GM12878 (cell line): ENCODE measurements at regions not wholly inside any gene's neighbourhood (a gene's known extent, or its start where the extent isn't known, plus 50 kb on each side); places are given as distances from the start of the nearest gene placed in this dataset.

Experiments used
- ATAC-seq: fragments of 200-7000 bp; cut with Tn5 transposase; 3 replicates; pipeline ENCODE4 v1.9.1; 2020; ENCODE audit warnings: mild to moderate bottlenecking, moderate library complexity
- BruUV-seq: library from RNA; stranded (reverse); fragments of 400-500 nt; replicated peaks from 2 replicates; lab custom pipeline; 2021; lab: Mats Ljungman, UMichigan
- CTCF ChIA-PET: fragments of 300-600 bp; sonication (Branson Sonifier 250); formaldehyde crosslinking; extraction: SDS; loops from one replicate; lab custom pipeline; 2021; ENCODE audit warnings: inconsistent platforms; lab: Yijun Ruan, JAX
- POLR2A ChIA-PET: fragments of 350-600 bp; formaldehyde crosslinking; extraction: SDS; loops from one replicate; lab custom pipeline; 2021; ENCODE audit warnings: inconsistent platforms; lab: Charles Lee
- RAD21 ChIA-PET: fragments of 300-600 bp; sonication (Branson Sonifier 250); formaldehyde crosslinking; loops from one replicate; lab custom pipeline; 2023; ENCODE audit warnings: antibody characterized with exemption; ENCODE audit not compliant: unreplicated experiment; lab: Charles Lee
- SMC1A ChIA-PET: fragments of 300-600 bp; sonication (Branson Sonifier 250); formaldehyde crosslinking; loops from one replicate; lab custom pipeline; 2023; ENCODE audit not compliant: unreplicated experiment, uncharacterized antibody; lab: Charles Lee
- DNase-seq: peaks from one replicate; pipeline ENCODE4 v3.0.0-alpha.2; 2011; ENCODE audit warnings: low read depth, low spot score
- FAIRE-seq: peaks from 3 replicates; lab custom pipeline; 2011; peaks lifted over from hg19 to GRCh38; lab: Jason Lieb, UNC
- H2AFZ ChIP-seq: 2 replicates; pipeline ENCODE4 v1.6.0; 2011; ENCODE audit warnings: low read depth, low read length, control low read depth; ENCODE audit not compliant: control insufficient read depth
- H3K27ac ChIP-seq: 2 replicates; pipeline ENCODE4 v1.5.1; 2011; ENCODE audit warnings: control low read depth; ENCODE audit not compliant: control insufficient read depth, insufficient read depth
- H3K27me3 ChIP-seq, 2 experiments: replicated peaks in 1 of 2; 2 replicates each; pipeline versions ENCODE4 v1.6.0 to v1.6.1; 2011; ENCODE audit warnings: low read length in 1 of 2; ENCODE audit not compliant: control insufficient read depth in 2 of 2, insufficient read depth in 2 of 2
- H3K36me3 ChIP-seq, 2 experiments: 2 replicates each; pipeline ENCODE4 v1.5.1; 2011; ENCODE audit warnings: low read length in 1 of 2; ENCODE audit not compliant: control insufficient read depth in 2 of 2, insufficient read depth in 2 of 2
- H3K4me1 ChIP-seq: 2 replicates; pipeline ENCODE4 v1.6.1; 2011; ENCODE audit warnings: mild to moderate bottlenecking, low read length, moderate library complexity, mixed read lengths; ENCODE audit not compliant: control insufficient read depth, insufficient read depth
- H3K4me2 ChIP-seq: 2 replicates; pipeline ENCODE4 v1.6.0; 2011; ENCODE audit warnings: control low read depth; ENCODE audit not compliant: control insufficient read depth, insufficient read depth
- H3K4me3 ChIP-seq: fragments of 200-600 bp; sonication (generic); 2 replicates; pipeline ENCODE4 v1.5.1; 2016
- H3K79me2 ChIP-seq: 2 replicates; pipeline ENCODE4 v1.6.0; 2011; ENCODE audit warnings: low read length; ENCODE audit not compliant: control insufficient read depth, insufficient read depth
- H3K9ac ChIP-seq: 2 replicates; pipeline ENCODE4 v1.8.0; 2011; ENCODE audit warnings: low read length, control low read depth, mixed read lengths; ENCODE audit not compliant: control insufficient read depth, insufficient read depth
- H3K9me3 ChIP-seq: replicated peaks from 3 replicates; pipeline ENCODE4 v1.5.1; 2011; ENCODE audit warnings: mild to moderate bottlenecking, low read length; ENCODE audit not compliant: control insufficient read depth, insufficient read depth
- H4K20me1 ChIP-seq: 2 replicates; pipeline ENCODE4 v1.6.0; 2011; ENCODE audit not compliant: control insufficient read depth, insufficient read depth
- BHLHE40 ChIP-seq, 2 experiments: fragments of 450-650 bp in 1 of 2; IDR thresholded peaks; 2 replicates each; pipeline ENCODE4 v1.6.1; 2011 to 2017; ENCODE audit warnings: low read depth in 2 of 2, borderline replicate concordance in 1 of 2, improper control_type of control experiment in 1 of 2, low read length in 1 of 2, mild to moderate bottlenecking in 1 of 2
- CBFB ChIP-seq: IDR thresholded peaks from 2 replicates; pipeline ENCODE4 v1.6.1; 2016; ENCODE audit warnings: antibody characterized with exemption, low read depth
- CUX1 ChIP-seq: IDR thresholded peaks from 2 replicates; pipeline ENCODE4 v1.6.1; 2012; ENCODE audit warnings: improper control_type of control experiment, low read depth, low read length; ENCODE audit not compliant: insufficient replicate concordance
- GABPA ChIP-seq: IDR thresholded peaks from 2 replicates; pipeline ENCODE4 v1.6.1; 2014; ENCODE audit warnings: antibody characterized with exemption, low read depth, mild to moderate bottlenecking, inconsistent platforms
- MYB ChIP-seq: fragments of 150-350 bp; IDR thresholded peaks from 2 replicates; pipeline ENCODE4 v1.6.1; 2014; ENCODE audit warnings: mild to moderate bottlenecking, low read depth, low read length, borderline replicate concordance
- NRF1 ChIP-seq: conservative IDR thresholded peaks from 2 replicates; pipeline ENCODE4 v1.6.1; 2011; ENCODE audit warnings: mild to moderate bottlenecking, low read depth, low read length, improper control_type of control experiment
- POLR2AphosphoS5 ChIP-seq: IDR thresholded peaks from 2 replicates; pipeline ENCODE4 v1.6.1; 2011; ENCODE audit warnings: mild to moderate bottlenecking, low read length, inconsistent platforms
- REST ChIP-seq: IDR thresholded peaks from 2 replicates; pipeline ENCODE4 v1.6.1; 2012; ENCODE audit warnings: mild to moderate bottlenecking, low read depth, low read length
- SRF ChIP-seq, 2 experiments: IDR thresholded peaks; 2 replicates each; pipeline ENCODE4 v1.6.1; 2011; ENCODE audit warnings: low read depth in 2 of 2, low read length in 2 of 2, mild to moderate bottlenecking in 1 of 2, moderate library complexity in 1 of 2
- TCF7 ChIP-seq: IDR thresholded peaks from 2 replicates; pipeline ENCODE4 v1.6.1; 2014; ENCODE audit warnings: antibody characterized with exemption, borderline replicate concordance
- WGBS: methylation state at CpG from one replicate; pipeline ENCODE4 v1.1.6; 2016; ENCODE audit warnings: low lambda C conversion rate; ENCODE audit not compliant: insufficient replicate concordance, insufficient coverage; ENCODE audit errors: missing lambda C conversion rate; 5-methylcytosine and 5-hydroxymethylcytosine counted together
- in situ Hi-C: fragments of 300-500 bp; cut with MboI; formaldehyde crosslinking; loops from 9 replicates; pipeline ENCODE4 v1.14.3; 2018; ENCODE audit warnings: mixed read lengths
- intact Hi-C: fragments of 100-400 bp; cut with micrococcal nuclease; formaldehyde crosslinking; loops from one replicate; pipeline ENCODE4 v1.14.2; 2022; ENCODE audit not compliant: unreplicated experiment
- TF ChIP-seq, protein P1 (sequence below): fragments of 450-650 bp; formaldehyde crosslinking; IDR thresholded peaks from 2 replicates; pipeline ENCODE4 v1.4.0; 2020; ENCODE audit warnings: mild to moderate bottlenecking, moderate library complexity

DNA sequence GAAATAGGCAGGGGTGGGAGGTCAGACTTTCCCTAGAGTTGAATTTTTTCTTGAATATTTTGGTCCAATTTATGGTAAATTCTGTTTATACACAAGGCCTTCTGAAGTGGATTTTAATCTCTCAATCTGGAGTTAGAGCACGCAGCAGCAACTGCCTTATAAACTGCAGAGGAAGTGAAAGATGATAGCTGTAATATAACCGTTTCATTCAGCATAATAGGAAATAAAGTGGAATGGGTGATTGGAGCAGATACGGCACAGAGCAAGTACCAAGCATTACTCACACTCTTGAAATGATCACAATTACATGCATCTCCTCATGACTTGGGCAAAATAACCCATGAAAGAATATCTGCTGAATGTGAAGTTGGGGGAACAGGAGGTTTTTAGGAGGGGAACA is 106.8 kb downstream of the ARRDC4 start (continued):
- TF ChIP-seq REST, result no peak

GRCh38 chr15:98069256-98069655 is 108.8 kb downstream of the ARRDC4 start:
- intact Hi-C loops (no loop called here), in situ Hi-C loops (no loop called here)
- Histone ChIP-seq H3K4me3 (no peak overlapping the region), H3K9me3 (no peaks in the 10 kb centered on the region), H3K27me3 (no peaks in the 10 kb centered on the region), H3K36me3 (no peaks in the 10 kb centered on the region), H3K4me2 (no peak overlapping the region), H3K79me2 (no peaks in the 10 kb centered on the region), H3K4me1 (no peaks in the 10 kb centered on the region), H3K9ac (no peak overlapping the region), H4K20me1 (no peaks in the 10 kb centered on the region), H3K27ac (no peak overlapping the region), H2AFZ (no peak overlapping the region)
- ATAC-seq (no peak), FAIRE-seq (no peak), DNase-seq (no peak)
- ChIA-PET POLR2A (no interaction called here), SMC1A (no interaction called here), RAD21 (no interaction called here), CTCF (no interaction called here)
- BruUV-seq, result no TSS peak
- 3% methylated on average over 4 of the region's 4 CpGs for WGBS
- TF ChIP-seq POLR2AphosphoS5 (no peak), GABPA (no peak), CUX1 (no peak), BHLHE40 (IDR thresholded peaks at IDR 0.05; ENCODE audit: borderline replicate concordance in 1 of 2, low read depth in 2 of 2, low read length in 1 of 2) (no peak), TCF7 (no peak), SRF (IDR thresholded peaks at IDR 0.05; ENCODE audit: low read depth in 2 of 2, low read length in 2 of 2) (no peak), NRF1 (no peak), CBFB (no peak), MYB (no peak)
- TF ChIP-seq, protein P1, sequence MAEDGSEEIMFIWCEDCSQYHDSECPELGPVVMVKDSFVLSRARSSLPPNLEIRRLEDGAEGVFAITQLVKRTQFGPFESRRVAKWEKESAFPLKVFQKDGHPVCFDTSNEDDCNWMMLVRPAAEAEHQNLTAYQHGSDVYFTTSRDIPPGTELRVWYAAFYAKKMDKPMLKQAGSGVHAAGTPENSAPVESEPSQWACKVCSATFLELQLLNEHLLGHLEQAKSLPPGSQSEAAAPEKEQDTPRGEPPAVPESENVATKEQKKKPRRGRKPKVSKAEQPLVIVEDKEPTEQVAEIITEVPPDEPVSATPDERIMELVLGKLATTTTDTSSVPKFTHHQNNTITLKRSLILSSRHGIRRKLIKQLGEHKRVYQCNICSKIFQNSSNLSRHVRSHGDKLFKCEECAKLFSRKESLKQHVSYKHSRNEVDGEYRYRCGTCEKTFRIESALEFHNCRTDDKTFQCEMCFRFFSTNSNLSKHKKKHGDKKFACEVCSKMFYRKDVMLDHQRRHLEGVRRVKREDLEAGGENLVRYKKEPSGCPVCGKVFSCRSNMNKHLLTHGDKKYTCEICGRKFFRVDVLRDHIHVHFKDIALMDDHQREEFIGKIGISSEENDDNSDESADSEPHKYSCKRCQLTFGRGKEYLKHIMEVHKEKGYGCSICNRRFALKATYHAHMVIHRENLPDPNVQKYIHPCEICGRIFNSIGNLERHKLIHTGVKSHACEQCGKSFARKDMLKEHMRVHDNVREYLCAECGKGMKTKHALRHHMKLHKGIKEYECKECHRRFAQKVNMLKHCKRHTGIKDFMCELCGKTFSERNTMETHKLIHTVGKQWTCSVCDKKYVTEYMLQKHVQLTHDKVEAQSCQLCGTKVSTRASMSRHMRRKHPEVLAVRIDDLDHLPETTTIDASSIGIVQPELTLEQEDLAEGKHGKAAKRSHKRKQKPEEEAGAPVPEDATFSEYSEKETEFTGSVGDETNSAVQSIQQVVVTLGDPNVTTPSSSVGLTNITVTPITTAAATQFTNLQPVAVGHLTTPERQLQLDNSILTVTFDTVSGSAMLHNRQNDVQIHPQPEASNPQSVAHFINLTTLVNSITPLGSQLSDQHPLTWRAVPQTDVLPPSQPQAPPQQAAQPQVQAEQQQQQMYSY, result no peak
